D721Med (cell line): ENCODE measurements at regions not wholly inside any gene's neighbourhood (a gene's known extent, or its start where the extent isn't known, plus 50 kb on each side); places are given as distances from the start of the nearest gene placed in this dataset.

ENCODE experiments used
- DNase-seq: peaks from one replicate; pipeline ENCODE4 v3.0.0; 2011; ENCODE audit warnings: low spot score; ENCODE audit not compliant: insufficient read length
- FAIRE-seq: peaks from 2 replicates; lab custom pipeline; 2011; peaks lifted over from hg19 to GRCh38; lab: Jason Lieb, UNC
- CTCF ChIP-seq: IDR thresholded peaks from 2 replicates; pipeline ENCODE4 v1.5.1; 2012; ENCODE audit warnings: mild to moderate bottlenecking, control low read depth; ENCODE audit not compliant: insufficient read depth; ENCODE audit errors: missing control alignments

- DNase-seq (no peak), FAIRE-seq (no peak)
- no peak for TF ChIP-seq CTCF
Observed at GRCh38 chr4:135564090-135564489, 1362.5 kb upstream of the PABPC4L start.

GRCh38 chr4:135553213-135553612, 1351.6 kb upstream of the PABPC4L start:
- no peak for TF ChIP-seq CTCF
- DNase-seq (no peak), FAIRE-seq (no peak)

- FAIRE-seq: no peak
- TF ChIP-seq CTCF: no peak
Observed at GRCh38 chr4:135552131-135552530, 1350.5 kb upstream of the PABPC4L start.

GRCh38 chr4:135548711-135549110, 1347.1 kb upstream of the PABPC4L start:
- DNase-seq (no peak), FAIRE-seq (no peak)
- TF ChIP-seq CTCF: no peak

More at GRCh38 chr4:135552131-135552530, 1350.5 kb upstream of the PABPC4L start:
- no peak for DNase-seq

GRCh38 chr4:135545616-135546317, 1344.2 kb upstream of the PABPC4L start:
- no peak for TF ChIP-seq CTCF
- DNase-seq: no peak
- FAIRE-seq: no peak

GRCh38 chr4:135538698-135539097, 1337.1 kb upstream of the PABPC4L start:
- FAIRE-seq: no peak

More at GRCh38 chr4:135538698-135539097, 1337.1 kb upstream of the PABPC4L start:
- no peak for TF ChIP-seq CTCF
- no peak for DNase-seq
